ENCODE measurements at regions not wholly inside any gene's neighbourhood (a gene's known extent, or its start where the extent isn't known, plus 50 kb on each side); places are given as distances from the start of the nearest gene placed in this dataset.

DNA sequence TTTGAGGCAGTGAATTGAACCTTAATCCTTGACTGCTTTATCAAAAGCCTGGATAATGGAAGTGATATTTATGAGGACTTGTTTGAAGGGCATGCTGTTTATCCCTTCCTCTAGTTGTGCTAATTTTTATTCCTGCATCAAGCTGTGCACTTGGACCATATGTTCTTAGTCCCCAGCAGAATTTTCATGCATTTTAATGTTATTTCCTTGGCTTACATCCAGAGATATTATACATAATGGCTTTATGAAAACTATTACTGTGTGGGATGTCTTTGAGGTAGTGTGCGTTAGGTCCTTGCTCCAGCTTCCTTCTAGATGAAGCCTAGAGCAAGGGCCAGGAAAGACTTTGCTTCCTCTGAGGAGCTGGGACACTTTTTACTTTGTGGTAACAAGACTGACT lies 378.4 kb downstream of the LPIN1 start:
- H3K79me2 ChIP-seq (ENCODE audit: insufficient read depth, low read length), result no peaks in the 10 kb centered on the region
- H3K4me3 ChIP-seq (replicated peaks in 1 of 2; ENCODE audit: low read depth in 1 of 2, low read length in 2 of 2), result no peak overlapping the region
- no peaks in the 10 kb centered on the region for H3K36me3 ChIP-seq (ENCODE audit: control insufficient read depth in 1 of 2, insufficient read depth in 2 of 2, low read length in 2 of 2)
- ChIA-PET POLR2A (no interaction called here), CTCF (no interaction called here), RAD21 (ENCODE audit: low non-redundant PET in 1 of 2, low total read pairs in 2 of 2, uncharacterized antibody in 2 of 2, unreplicated experiment in 2 of 2) (no interaction called here)
- no peaks in the 10 kb centered on the region for H3K9me2 ChIP-seq (ENCODE audit: insufficient read depth)
- no peak overlapping the region for H2AFZ ChIP-seq (ENCODE audit: low read depth, low read length, poor library complexity, severe bottlenecking)
- H3K4me2 ChIP-seq (ENCODE audit: low read length), result no peak overlapping the region
- no peak overlapping the region for H3K9ac ChIP-seq (ENCODE audit: low read length)
- BruUV-seq (replicated peaks), result no TSS peak
- no peaks in the 10 kb centered on the region for H4K20me1 ChIP-seq (ENCODE audit: insufficient read depth)
- TF ChIP-seq SRF (IDR thresholded peaks at IDR 0.05; ENCODE audit: low read depth), result no peak
- ATAC-seq (no peak), DNase-seq (ENCODE audit: low read depth, low spot score) (no peak)
- no peak overlapping the region for H3K27ac ChIP-seq (ENCODE audit: low read depth, low read length)
- no peaks in the 10 kb centered on the region for H3K9me3 ChIP-seq (ENCODE audit: control insufficient read depth in 1 of 2, insufficient read depth in 1 of 2, low read depth in 1 of 2, low read length in 2 of 2)
- intact Hi-C loops (cut with micrococcal nuclease), result no loop called here
- no peaks in the 10 kb centered on the region for H3K4me1 ChIP-seq (ENCODE audit: control insufficient read depth in 1 of 2, insufficient read depth in 2 of 2, low read length in 2 of 2)
- H3K27me3 ChIP-seq (ENCODE audit: insufficient read depth, low read length), result no peaks in the 10 kb centered on the region

DNA sequence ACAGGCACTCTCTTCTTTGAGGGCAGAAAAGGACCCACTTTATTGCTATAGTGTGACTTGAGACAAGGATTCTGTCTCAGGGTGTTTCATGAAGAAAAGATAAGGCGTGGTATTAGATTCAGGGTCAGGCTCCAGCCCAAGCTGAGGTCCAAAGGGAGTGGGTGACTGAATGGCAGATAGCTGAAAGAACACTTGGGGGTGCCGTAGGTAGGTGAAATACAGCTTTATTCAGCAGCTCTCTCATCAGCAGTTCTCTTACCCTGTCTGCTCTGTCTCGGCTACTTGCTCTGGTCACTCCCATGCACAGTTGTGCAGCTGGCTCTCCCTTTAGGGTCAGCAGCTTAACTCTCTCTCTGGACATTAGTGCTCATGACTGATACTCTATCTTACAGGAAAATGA lies 379.9 kb downstream of the LPIN1 start:
- no peak overlapping the region for H3K4me2 ChIP-seq (ENCODE audit: low read length)
- TF ChIP-seq CEBPB (IDR thresholded peaks at IDR 0.05; ENCODE audit: low read depth) (no peak), SIN3A (IDR thresholded peaks at IDR 0.05; ENCODE audit: low read depth) (no peak), CBX3 (IDR thresholded peaks at IDR 0.05; ENCODE audit: low read depth) (no peak), POLR2A (IDR thresholded peaks at IDR 0.05; ENCODE audit: borderline replicate concordance, extremely low read depth, insufficient read depth, insufficient read length) (no peak), POLR2AphosphoS5 (IDR thresholded peaks at IDR 0.05; ENCODE audit: low read depth, low read length) (no peak), ZFX (IDR thresholded peaks at IDR 0.05) (no peak), EZH2 (IDR thresholded peaks at IDR 0.05) (no peak), TCF7L2 (IDR thresholded peaks at IDR 0.05; ENCODE audit: borderline replicate concordance, extremely low read depth, insufficient read depth, insufficient read length) (no peak), ELF1 (IDR thresholded peaks at IDR 0.05; ENCODE audit: borderline replicate concordance, low read depth) (no peak), ZNF274 (IDR thresholded peaks at IDR 0.05; ENCODE audit: low read depth, low read length) (no peak)
- TF ChIP-seq, protein P1, sequence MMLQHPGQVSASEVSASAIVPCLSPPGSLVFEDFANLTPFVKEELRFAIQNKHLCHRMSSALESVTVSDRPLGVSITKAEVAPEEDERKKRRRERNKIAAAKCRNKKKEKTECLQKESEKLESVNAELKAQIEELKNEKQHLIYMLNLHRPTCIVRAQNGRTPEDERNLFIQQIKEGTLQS (IDR thresholded peaks at IDR 0.05), result no peak
- TF ChIP-seq, protein P2, sequence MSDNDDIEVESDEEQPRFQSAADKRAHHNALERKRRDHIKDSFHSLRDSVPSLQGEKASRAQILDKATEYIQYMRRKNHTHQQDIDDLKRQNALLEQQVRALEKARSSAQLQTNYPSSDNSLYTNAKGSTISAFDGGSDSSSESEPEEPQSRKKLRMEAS (IDR thresholded peaks at IDR 0.05), result no peak
- no TSS peak for BruUV-seq (replicated peaks)
- intact Hi-C loops (cut with micrococcal nuclease), result no loop called here
- no peaks in the 10 kb centered on the region for H3K4me1 ChIP-seq (ENCODE audit: control insufficient read depth in 1 of 2, insufficient read depth in 2 of 2, low read length in 2 of 2)
- CTCF ChIA-PET, result no interaction called here
- no peak overlapping the region for H2AFZ ChIP-seq (ENCODE audit: low read depth, low read length, poor library complexity, severe bottlenecking)
- no peak overlapping the region for H3K9ac ChIP-seq (ENCODE audit: low read length)
- H3K9me2 ChIP-seq (ENCODE audit: insufficient read depth), result no peaks in the 10 kb centered on the region
- no peaks in the 10 kb centered on the region for H4K20me1 ChIP-seq (ENCODE audit: insufficient read depth)
- no peaks in the 10 kb centered on the region for H3K79me2 ChIP-seq (ENCODE audit: insufficient read depth, low read length)
- no peaks in the 10 kb centered on the region for H3K36me3 ChIP-seq (ENCODE audit: control insufficient read depth in 1 of 2, insufficient read depth in 2 of 2, low read length in 2 of 2)
- DNase-seq (ENCODE audit: low read depth, low spot score) (no peak), ATAC-seq (no peak)
- no peak overlapping the region for H3K27ac ChIP-seq (ENCODE audit: low read depth, low read length)
- H3K9me3 ChIP-seq (ENCODE audit: control insufficient read depth in 1 of 2, insufficient read depth in 1 of 2, low read depth in 1 of 2, low read length in 2 of 2), result no peaks in the 10 kb centered on the region
- POLR2A ChIA-PET, result no interaction called here
- H3K4me3 ChIP-seq (replicated peaks in 1 of 2; ENCODE audit: low read depth in 1 of 2, low read length in 2 of 2), result no peak overlapping the region
- H3K27me3 ChIP-seq (ENCODE audit: insufficient read depth, low read length), result 0 out of 2 replicates have a peak, but pooled peaks cover 3% of the 10 kb centered on the region
- RAD21 ChIA-PET (ENCODE audit: low non-redundant PET in 1 of 2, low total read pairs in 2 of 2, uncharacterized antibody in 2 of 2, unreplicated experiment in 2 of 2), result no interaction called here
